ENCODE measurements at regions not wholly inside any gene's neighbourhood (a gene's known extent, or its start where the extent isn't known, plus 50 kb on each side); places are given as distances from the start of the nearest gene placed in this dataset.

DNA sequence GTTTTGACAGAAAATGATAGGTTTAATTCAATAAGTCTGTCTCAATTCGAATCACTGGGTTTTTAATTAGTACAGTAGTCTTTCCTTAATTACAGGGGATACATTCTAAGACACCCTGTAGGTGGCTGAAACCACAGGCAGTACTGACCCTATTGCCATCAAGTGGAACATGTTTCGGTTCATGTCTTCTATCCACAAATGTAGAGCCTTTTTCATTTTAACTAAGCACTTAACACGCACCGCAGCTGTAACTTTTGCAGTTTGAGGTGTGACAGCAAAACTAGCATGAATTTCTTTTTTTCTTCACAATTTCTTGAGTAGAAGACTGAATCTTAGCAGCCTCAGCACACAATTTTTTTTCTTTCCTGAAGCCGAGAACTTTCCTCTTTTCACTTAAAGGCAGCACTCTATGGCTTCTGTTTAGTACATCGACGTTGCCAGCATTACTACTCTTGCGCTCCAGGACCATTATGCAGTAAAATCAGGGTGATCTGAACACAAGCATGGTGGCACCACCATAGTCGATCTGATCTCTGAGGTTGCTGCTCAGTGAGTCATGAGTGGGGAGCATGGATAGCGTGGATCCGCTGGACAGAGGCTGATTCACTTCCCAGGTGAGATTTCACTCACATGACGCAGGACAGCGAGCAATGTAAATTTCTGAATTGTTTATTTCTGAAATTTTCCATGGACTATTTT lies 805.1 kb downstream of the RNF144A start:
- TF ChIP-seq TAF1 (IDR thresholded peaks at IDR 0.05; ENCODE audit: borderline replicate concordance, insufficient read depth, low read length) (no peak), SIN3A (IDR thresholded peaks at IDR 0.05; ENCODE audit: borderline replicate concordance, insufficient read depth, low read length) (no peak), POLR2AphosphoS5 (IDR thresholded peaks at IDR 0.05; ENCODE audit: low read depth, low read length) (no peak), FOXP2 (optimal IDR thresholded peaks at IDR 0.05; ENCODE audit: borderline replicate concordance, extremely low read depth, extremely low read length, insufficient read depth) (no peak)
- TF ChIP-seq, protein P1, sequence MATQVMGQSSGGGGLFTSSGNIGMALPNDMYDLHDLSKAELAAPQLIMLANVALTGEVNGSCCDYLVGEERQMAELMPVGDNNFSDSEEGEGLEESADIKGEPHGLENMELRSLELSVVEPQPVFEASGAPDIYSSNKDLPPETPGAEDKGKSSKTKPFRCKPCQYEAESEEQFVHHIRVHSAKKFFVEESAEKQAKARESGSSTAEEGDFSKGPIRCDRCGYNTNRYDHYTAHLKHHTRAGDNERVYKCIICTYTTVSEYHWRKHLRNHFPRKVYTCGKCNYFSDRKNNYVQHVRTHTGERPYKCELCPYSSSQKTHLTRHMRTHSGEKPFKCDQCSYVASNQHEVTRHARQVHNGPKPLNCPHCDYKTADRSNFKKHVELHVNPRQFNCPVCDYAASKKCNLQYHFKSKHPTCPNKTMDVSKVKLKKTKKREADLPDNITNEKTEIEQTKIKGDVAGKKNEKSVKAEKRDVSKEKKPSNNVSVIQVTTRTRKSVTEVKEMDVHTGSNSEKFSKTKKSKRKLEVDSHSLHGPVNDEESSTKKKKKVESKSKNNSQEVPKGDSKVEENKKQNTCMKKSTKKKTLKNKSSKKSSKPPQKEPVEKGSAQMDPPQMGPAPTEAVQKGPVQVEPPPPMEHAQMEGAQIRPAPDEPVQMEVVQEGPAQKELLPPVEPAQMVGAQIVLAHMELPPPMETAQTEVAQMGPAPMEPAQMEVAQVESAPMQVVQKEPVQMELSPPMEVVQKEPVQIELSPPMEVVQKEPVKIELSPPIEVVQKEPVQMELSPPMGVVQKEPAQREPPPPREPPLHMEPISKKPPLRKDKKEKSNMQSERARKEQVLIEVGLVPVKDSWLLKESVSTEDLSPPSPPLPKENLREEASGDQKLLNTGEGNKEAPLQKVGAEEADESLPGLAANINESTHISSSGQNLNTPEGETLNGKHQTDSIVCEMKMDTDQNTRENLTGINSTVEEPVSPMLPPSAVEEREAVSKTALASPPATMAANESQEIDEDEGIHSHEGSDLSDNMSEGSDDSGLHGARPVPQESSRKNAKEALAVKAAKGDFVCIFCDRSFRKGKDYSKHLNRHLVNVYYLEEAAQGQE (IDR thresholded peaks at IDR 0.05; ENCODE audit: insufficient read depth in 1 of 2, low read depth in 2 of 2, low read length in 2 of 2) = no peak

DNA sequence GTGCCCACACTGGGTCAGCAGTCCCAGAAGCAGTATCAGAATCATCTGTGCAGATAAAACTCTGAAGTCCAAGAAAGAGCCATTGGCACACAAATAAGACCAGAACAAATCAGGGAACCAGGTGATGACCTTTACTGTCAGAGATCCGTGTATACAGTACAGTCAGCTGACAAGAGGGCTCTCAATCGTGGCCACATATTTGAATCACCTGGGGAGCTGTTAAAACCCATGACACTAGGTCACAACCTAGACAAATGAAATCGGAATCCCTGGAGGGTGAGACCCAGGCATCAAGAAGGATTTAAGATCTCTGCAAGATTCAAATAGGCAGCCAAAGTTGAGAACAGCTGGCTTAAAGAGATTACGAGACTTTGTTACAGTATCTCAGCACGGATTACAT lies 807.1 kb downstream of the RNF144A start:
- TF ChIP-seq SIN3A (IDR thresholded peaks at IDR 0.05; ENCODE audit: borderline replicate concordance, insufficient read depth, low read length) (no peak), FOXP2 (optimal IDR thresholded peaks at IDR 0.05; ENCODE audit: borderline replicate concordance, extremely low read depth, extremely low read length, insufficient read depth) (no peak), POLR2AphosphoS5 (IDR thresholded peaks at IDR 0.05; ENCODE audit: low read depth, low read length) (no peak)
- TF ChIP-seq, protein P1 (IDR thresholded peaks at IDR 0.05; ENCODE audit: insufficient read depth in 1 of 2, low read depth in 2 of 2, low read length in 2 of 2) = no peak

DNA sequence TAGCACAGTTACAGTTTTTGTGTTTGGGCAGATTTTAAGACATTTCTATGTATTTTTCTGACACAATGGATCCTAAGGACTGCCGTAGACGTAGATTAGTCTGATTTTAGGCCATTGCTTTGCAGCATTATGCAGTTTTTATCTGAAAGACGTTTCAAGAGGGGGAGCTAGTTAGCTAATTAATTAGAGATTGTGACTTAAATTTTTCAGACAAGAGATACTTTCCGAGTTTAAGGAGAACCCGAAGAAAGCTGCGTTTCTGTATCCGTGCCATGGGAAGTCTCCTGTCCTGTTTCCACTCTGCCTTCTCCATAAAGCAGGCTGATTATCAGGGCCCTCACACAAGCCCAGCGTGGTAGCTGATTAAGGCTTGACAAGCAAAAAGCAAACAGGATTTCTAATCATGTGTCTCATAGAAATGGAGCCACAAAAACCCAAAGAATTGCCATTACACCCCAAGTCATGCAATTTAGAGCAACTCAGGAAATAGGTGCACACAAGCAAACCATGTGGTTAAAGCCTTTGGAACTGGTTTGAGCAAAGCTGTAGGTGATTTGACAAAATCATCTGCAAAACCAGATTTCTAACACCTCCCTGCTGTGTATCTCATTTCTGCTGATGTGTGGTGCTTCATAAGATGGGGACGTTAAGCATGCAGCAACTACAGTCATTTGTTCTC lies 808.1 kb downstream of the RNF144A start:
- TF ChIP-seq SIN3A (IDR thresholded peaks at IDR 0.05; ENCODE audit: borderline replicate concordance, insufficient read depth, low read length) = no peak
- TF ChIP-seq TAF1 (IDR thresholded peaks at IDR 0.05; ENCODE audit: borderline replicate concordance, insufficient read depth, low read length) = no peak
- TF ChIP-seq POLR2AphosphoS5 (IDR thresholded peaks at IDR 0.05; ENCODE audit: low read depth, low read length) = no peak
- no peak for TF ChIP-seq FOXP2 (optimal IDR thresholded peaks at IDR 0.05; ENCODE audit: borderline replicate concordance, extremely low read depth, extremely low read length, insufficient read depth)
- TF ChIP-seq, protein P1 (IDR thresholded peaks at IDR 0.05; ENCODE audit: insufficient read depth in 1 of 2, low read depth in 2 of 2, low read length in 2 of 2) = no peak

DNA sequence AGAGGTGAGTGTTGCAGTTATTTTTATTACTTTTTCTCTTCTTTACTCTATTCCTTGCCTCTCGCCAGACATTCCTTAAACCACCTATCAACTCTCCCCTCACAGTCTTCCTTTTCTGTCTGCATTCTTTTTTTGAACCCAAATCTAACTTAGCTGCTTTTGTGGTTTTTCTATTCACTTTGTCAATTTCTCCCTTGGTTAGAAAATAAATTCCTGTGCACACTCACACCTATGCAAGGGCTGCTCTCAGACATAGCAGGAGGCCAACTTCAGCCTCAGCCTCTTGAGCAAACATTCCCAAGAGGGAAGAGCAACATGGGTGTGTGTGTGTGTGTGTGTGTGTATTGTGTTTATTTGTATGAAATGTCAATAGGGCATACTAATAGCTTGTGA lies 808.6 kb downstream of the RNF144A start:
- TF ChIP-seq POLR2AphosphoS5 (IDR thresholded peaks at IDR 0.05; ENCODE audit: low read depth, low read length) (no peak), FOXP2 (optimal IDR thresholded peaks at IDR 0.05; ENCODE audit: borderline replicate concordance, extremely low read depth, extremely low read length, insufficient read depth) (no peak), TAF1 (IDR thresholded peaks at IDR 0.05; ENCODE audit: borderline replicate concordance, insufficient read depth, low read length) (no peak), SIN3A (IDR thresholded peaks at IDR 0.05; ENCODE audit: borderline replicate concordance, insufficient read depth, low read length) (no peak)

DNA sequence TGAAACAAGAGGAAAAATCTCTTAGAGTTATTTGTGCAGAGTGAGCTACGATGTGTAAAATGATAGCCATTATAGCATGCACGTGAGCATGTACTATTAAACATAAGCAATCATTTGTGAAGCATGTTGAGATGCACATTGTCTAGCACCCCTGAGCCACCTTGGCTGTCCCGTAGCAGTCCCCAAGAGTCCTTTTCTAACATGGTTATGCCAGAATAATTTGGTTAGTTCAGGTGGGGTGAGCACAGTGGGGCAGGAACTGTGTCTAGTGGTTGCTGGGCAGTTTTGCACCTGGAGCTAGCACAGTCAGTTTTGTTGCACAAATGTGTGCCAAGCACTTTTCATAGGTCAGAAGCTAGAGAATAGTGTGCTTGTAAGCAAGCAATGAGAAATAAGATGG lies 809.8 kb downstream of the RNF144A start:
- no peak for TF ChIP-seq FOXP2 (optimal IDR thresholded peaks at IDR 0.05; ENCODE audit: borderline replicate concordance, extremely low read depth, extremely low read length, insufficient read depth)
- TF ChIP-seq, protein P1 (IDR thresholded peaks at IDR 0.05; ENCODE audit: insufficient read depth in 1 of 2, low read depth in 2 of 2, low read length in 2 of 2) = no peak
- TF ChIP-seq TAF1 (IDR thresholded peaks at IDR 0.05; ENCODE audit: borderline replicate concordance, insufficient read depth, low read length) = no peak
